Germinal center (tissue), 1 donor: ENCODE measurements at regions not wholly inside any gene's neighbourhood (a gene's known extent, or its start where the extent isn't known, plus 50 kb on each side); places are given as distances from the start of the nearest gene placed in this dataset.
"Not testable (repeated sequence)": the region's sequence is repeated elsewhere in the genome, so short reads cannot be mapped to it uniquely, and the experiment has no call there.

Source experiments
- DNase-seq: peaks from one replicate; pipeline ENCODE4 v3.0.0; 2012; ENCODE audit warnings: mixed read lengths, low spot score

GRCh38 chr10:78437998-78438906 is 404.6 kb downstream of the RPS24 start:
- no peak for DNase-seq

- DNase-seq = no peak
These were observed 405.5 kb downstream of the RPS24 start for GRCh38 chr10:78438907-78439809.

- DNase-seq = no peak
These were observed 407.3 kb downstream of the RPS24 start for GRCh38 chr10:78441010-78441409.

GRCh38 chr10:78441694-78442093 is 408.0 kb downstream of the RPS24 start:
- DNase-seq = no peak

GRCh38 chr10:78442836-78443550 is 409.3 kb downstream of the RPS24 start:
- DNase-seq = no peak

- DNase-seq = no peak
These were observed 410.4 kb downstream of the RPS24 start for GRCh38 chr10:78443900-78444571.

GRCh38 chr10:78444741-78445140 is 411.1 kb downstream of the RPS24 start:
- DNase-seq = not testable (repeated sequence)

- DNase-seq = no peak
These were observed 411.6 kb downstream of the RPS24 start for GRCh38 chr10:78445308-78445707.

GRCh38 chr10:78448470-78448869 is 414.8 kb downstream of the RPS24 start:
- no peak for DNase-seq

GRCh38 chr10:78448994-78449418 is 415.3 kb downstream of the RPS24 start:
- peak; percentile 12 for DNase-seq

- no peak for DNase-seq
These were observed 415.9 kb downstream of the RPS24 start for GRCh38 chr10:78449554-78449953.

GRCh38 chr10:78450239-78450638 is 416.6 kb downstream of the RPS24 start:
- DNase-seq = no peak

- DNase-seq = no peak
These were observed 417.3 kb downstream of the RPS24 start for GRCh38 chr10:78450807-78451485.

- no peak for DNase-seq
These were observed 417.9 kb downstream of the RPS24 start for GRCh38 chr10:78451592-78451991.

GRCh38 chr10:78454123-78454645 is 420.5 kb downstream of the RPS24 start:
- no peak for DNase-seq

- DNase-seq = no peak
These were observed 421.6 kb downstream of the RPS24 start for GRCh38 chr10:78455236-78455635.

- no peak for DNase-seq
These were observed 422.1 kb downstream of the RPS24 start for GRCh38 chr10:78455811-78456210.

- DNase-seq = no peak
These were observed 423.2 kb downstream of the RPS24 start for GRCh38 chr10:78456649-78457400.

GRCh38 chr10:78457804-78458482 is 424.3 kb downstream of the RPS24 start:
- no peak for DNase-seq
